ENCODE measurements at regions not wholly inside any gene's neighbourhood (a gene's known extent, or its start where the extent isn't known, plus 50 kb on each side); places are given as distances from the start of the nearest gene placed in this dataset.

DNA sequence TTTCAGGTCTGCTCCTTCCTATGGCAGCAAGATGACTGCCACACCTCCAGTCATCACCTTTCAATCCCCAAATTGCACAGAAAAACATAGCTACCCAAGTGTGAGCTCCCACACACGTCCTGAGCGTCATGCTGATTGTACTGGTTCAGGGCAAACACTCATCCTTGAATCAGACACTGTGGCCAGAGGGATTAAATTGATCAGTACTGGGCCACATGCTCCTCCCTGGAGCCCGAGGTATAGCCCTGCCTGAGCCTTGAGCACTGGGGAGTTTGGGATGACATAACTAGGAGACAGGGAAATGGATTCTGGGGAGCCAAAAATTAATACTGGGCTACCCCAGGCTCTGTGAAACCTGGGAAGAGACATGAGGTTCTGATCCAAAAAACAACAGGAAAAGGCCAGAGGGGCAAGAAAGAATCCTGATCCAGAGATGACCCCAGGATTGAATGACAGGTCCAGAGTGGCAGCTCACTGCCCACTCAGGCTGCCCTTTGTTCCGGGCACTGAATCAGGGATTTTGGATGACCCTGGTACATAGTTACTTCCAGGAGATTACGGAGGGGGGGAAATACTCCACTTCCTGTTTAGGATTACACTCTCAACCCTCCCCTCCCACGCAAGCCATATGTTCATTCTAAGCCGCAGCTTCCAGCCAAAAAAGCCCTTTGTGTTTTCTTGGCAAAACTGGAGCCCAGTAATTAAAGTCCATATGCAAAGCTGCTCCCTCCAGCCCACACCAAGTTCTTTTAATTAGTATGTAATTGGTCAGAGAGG, 141.6 kb upstream of the SPRY4 start (continued):
- TF ChIP-seq, protein P1, sequence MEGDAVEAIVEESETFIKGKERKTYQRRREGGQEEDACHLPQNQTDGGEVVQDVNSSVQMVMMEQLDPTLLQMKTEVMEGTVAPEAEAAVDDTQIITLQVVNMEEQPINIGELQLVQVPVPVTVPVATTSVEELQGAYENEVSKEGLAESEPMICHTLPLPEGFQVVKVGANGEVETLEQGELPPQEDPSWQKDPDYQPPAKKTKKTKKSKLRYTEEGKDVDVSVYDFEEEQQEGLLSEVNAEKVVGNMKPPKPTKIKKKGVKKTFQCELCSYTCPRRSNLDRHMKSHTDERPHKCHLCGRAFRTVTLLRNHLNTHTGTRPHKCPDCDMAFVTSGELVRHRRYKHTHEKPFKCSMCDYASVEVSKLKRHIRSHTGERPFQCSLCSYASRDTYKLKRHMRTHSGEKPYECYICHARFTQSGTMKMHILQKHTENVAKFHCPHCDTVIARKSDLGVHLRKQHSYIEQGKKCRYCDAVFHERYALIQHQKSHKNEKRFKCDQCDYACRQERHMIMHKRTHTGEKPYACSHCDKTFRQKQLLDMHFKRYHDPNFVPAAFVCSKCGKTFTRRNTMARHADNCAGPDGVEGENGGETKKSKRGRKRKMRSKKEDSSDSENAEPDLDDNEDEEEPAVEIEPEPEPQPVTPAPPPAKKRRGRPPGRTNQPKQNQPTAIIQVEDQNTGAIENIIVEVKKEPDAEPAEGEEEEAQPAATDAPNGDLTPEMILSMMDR (conservative IDR thresholded peaks at IDR 0.05; ENCODE audit: low read depth in 2 of 2) = no peak
- TF ChIP-seq CREB1 (CRISPR knock-in tag; IDR thresholded peaks at IDR 0.05; ENCODE audit: low read depth) = no peak
- TF ChIP-seq EZH2phosphoT487 (IDR thresholded peaks at IDR 0.05; ENCODE audit: unreplicated experiment) = no peak
- no peak for TF ChIP-seq NANOG (IDR thresholded peaks at IDR 0.05; ENCODE audit: borderline replicate concordance)
- no peak for TF ChIP-seq STAT1 (IDR thresholded peaks at IDR 0.05; ENCODE audit: unreplicated experiment)

DNA sequence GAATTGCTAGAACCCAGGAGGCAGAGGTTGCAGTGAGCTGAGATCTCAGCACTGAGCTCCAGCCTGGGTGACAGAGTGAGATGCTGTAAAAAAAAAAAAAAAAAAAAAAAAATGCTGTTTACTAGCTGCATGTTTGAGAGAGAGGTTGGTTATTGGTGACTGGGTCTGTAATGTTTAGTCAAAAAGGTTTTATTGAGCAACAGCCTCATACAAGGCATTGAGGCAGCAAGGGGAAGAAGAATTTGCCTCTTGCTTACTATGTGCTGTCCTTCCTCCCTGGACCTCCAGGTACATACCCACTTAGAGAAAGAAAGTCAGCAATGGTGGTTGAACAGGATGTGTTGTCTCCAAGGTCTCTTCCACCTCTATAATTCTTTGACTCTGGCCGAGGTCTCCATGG, 140.7 kb upstream of the SPRY4 start:
- no peak for DNase-seq (ENCODE audit: low spot score)
- Mint-ChIP-seq H3K36me3 (ENCODE audit: low read depth) (peaks cover 22% of the 10 kb centered on the region), H3K4me3 (no peak overlapping the region), H3K27ac (no peak overlapping the region), H3K4me1 (peaks cover 5% of the 10 kb centered on the region), H3K9me3 (peaks cover 17% of the 10 kb centered on the region), H3K27me3 (ENCODE audit: insufficient read depth, low read depth, poor library complexity) (peaks cover 5% of the 10 kb centered on the region)
- ATAC-seq = no peak
- Histone ChIP-seq H3K27ac (ENCODE audit: low read depth) (no peak overlapping the region), H3K27me3 (ENCODE audit: insufficient read depth) (no peaks in the 10 kb centered on the region), H4K20me1 (replicated peaks; ENCODE audit: insufficient read depth) (no peaks in the 10 kb centered on the region), H3K9me2 (ENCODE audit: insufficient read depth) (no peaks in the 10 kb centered on the region), H3F3A (replicated peaks; ENCODE audit: low read depth) (no peaks in the 10 kb centered on the region), H3K79me2 (replicated peaks; ENCODE audit: insufficient read depth) (no peaks in the 10 kb centered on the region), H3K4me1 (ENCODE audit: insufficient read depth) (0 out of 2 replicates have a peak, but pooled peaks cover 3% of the 10 kb centered on the region), H2AFZ (no peak overlapping the region), H3K36me3 (ENCODE audit: insufficient read depth) (no peaks in the 10 kb centered on the region), H3K4me3 (no peak overlapping the region), H3K4me2 (no peak overlapping the region)
- TF ChIP-seq CREB1 (CRISPR knock-in tag; IDR thresholded peaks at IDR 0.05; ENCODE audit: low read depth) (no peak), EZH2phosphoT487 (IDR thresholded peaks at IDR 0.05; ENCODE audit: unreplicated experiment) (no peak), STAT1 (IDR thresholded peaks at IDR 0.05; ENCODE audit: unreplicated experiment) (no peak), ZNF114 (CRISPR knock-in tag; IDR thresholded peaks at IDR 0.05) (no peak), JUNB (IDR thresholded peaks at IDR 0.05; ENCODE audit: unreplicated experiment) (no peak), ZNF331 (CRISPR knock-in tag; IDR thresholded peaks at IDR 0.05; ENCODE audit: low read depth) (no peak), NANOG (IDR thresholded peaks at IDR 0.05; ENCODE audit: borderline replicate concordance) (no peak), POLR2AphosphoS5 (IDR thresholded peaks at IDR 0.05; ENCODE audit: low read depth) (no peak)
- TF ChIP-seq, protein P2, sequence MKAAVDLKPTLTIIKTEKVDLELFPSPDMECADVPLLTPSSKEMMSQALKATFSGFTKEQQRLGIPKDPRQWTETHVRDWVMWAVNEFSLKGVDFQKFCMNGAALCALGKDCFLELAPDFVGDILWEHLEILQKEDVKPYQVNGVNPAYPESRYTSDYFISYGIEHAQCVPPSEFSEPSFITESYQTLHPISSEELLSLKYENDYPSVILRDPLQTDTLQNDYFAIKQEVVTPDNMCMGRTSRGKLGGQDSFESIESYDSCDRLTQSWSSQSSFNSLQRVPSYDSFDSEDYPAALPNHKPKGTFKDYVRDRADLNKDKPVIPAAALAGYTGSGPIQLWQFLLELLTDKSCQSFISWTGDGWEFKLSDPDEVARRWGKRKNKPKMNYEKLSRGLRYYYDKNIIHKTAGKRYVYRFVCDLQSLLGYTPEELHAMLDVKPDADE (IDR thresholded peaks at IDR 0.05) = no peak
- TF ChIP-seq, protein P3, sequence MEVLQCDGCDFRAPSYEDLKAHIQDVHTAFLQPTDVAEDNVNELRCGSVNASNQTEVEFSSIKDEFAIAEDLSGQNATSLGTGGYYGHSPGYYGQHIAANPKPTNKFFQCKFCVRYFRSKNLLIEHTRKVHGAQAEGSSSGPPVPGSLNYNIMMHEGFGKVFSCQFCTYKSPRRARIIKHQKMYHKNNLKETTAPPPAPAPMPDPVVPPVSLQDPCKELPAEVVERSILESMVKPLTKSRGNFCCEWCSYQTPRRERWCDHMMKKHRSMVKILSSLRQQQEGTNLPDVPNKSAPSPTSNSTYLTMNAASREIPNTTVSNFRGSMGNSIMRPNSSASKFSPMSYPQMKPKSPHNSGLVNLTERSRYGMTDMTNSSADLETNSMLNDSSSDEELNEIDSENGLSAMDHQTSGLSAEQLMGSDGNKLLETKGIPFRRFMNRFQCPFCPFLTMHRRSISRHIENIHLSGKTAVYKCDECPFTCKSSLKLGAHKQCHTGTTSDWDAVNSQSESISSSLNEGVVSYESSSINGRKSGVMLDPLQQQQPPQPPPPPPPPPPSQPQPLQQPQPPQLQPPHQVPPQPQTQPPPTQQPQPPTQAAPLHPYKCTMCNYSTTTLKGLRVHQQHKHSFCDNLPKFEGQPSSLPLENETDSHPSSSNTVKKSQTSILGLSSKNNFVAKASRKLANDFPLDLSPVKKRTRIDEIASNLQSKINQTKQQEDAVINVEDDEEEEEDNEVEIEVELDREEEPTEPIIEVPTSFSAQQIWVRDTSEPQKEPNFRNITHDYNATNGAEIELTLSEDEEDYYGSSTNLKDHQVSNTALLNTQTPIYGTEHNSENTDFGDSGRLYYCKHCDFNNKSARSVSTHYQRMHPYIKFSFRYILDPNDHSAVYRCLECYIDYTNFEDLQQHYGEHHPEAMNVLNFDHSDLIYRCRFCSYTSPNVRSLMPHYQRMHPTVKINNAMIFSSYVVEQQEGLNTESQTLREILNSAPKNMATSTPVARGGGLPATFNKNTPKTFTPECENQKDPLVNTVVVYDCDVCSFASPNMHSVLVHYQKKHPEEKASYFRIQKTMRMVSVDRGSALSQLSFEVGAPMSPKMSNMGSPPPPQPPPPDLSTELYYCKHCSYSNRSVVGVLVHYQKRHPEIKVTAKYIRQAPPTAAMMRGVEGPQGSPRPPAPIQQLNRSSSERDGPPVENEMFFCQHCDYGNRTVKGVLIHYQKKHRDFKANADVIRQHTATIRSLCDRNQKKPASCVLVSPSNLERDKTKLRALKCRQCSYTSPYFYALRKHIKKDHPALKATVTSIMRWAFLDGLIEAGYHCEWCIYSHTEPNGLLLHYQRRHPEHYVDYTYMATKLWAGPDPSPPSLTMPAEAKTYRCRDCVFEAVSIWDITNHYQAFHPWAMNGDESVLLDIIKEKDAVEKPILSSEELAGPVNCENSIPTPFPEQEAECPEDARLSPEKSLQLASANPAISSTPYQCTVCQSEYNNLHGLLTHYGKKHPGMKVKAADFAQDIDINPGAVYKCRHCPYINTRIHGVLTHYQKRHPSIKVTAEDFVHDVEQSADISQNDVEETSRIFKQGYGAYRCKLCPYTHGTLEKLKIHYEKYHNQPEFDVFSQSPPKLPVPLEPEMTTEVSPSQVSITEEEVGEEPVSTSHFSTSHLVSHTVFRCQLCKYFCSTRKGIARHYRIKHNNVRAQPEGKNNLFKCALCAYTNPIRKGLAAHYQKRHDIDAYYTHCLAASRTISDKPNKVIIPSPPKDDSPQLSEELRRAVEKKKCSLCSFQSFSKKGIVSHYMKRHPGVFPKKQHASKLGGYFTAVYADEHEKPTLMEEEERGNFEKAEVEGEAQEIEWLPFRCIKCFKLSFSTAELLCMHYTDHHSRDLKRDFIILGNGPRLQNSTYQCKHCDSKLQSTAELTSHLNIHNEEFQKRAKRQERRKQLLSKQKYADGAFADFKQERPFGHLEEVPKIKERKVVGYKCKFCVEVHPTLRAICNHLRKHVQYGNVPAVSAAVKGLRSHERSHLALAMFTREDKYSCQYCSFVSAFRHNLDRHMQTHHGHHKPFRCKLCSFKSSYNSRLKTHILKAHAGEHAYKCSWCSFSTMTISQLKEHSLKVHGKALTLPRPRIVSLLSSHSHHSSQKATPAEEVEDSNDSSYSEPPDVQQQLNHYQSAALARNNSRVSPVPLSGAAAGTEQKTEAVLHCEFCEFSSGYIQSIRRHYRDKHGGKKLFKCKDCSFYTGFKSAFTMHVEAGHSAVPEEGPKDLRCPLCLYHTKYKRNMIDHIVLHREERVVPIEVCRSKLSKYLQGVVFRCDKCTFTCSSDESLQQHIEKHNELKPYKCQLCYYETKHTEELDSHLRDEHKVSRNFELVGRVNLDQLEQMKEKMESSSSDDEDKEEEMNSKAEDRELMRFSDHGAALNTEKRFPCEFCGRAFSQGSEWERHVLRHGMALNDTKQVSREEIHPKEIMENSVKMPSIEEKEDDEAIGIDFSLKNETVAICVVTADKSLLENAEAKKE (CRISPR knock-in tag; IDR thresholded peaks at IDR 0.05) = no peak
- TF ChIP-seq, protein P4, sequence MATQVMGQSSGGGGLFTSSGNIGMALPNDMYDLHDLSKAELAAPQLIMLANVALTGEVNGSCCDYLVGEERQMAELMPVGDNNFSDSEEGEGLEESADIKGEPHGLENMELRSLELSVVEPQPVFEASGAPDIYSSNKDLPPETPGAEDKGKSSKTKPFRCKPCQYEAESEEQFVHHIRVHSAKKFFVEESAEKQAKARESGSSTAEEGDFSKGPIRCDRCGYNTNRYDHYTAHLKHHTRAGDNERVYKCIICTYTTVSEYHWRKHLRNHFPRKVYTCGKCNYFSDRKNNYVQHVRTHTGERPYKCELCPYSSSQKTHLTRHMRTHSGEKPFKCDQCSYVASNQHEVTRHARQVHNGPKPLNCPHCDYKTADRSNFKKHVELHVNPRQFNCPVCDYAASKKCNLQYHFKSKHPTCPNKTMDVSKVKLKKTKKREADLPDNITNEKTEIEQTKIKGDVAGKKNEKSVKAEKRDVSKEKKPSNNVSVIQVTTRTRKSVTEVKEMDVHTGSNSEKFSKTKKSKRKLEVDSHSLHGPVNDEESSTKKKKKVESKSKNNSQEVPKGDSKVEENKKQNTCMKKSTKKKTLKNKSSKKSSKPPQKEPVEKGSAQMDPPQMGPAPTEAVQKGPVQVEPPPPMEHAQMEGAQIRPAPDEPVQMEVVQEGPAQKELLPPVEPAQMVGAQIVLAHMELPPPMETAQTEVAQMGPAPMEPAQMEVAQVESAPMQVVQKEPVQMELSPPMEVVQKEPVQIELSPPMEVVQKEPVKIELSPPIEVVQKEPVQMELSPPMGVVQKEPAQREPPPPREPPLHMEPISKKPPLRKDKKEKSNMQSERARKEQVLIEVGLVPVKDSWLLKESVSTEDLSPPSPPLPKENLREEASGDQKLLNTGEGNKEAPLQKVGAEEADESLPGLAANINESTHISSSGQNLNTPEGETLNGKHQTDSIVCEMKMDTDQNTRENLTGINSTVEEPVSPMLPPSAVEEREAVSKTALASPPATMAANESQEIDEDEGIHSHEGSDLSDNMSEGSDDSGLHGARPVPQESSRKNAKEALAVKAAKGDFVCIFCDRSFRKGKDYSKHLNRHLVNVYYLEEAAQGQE (IDR thresholded peaks at IDR 0.05; ENCODE audit: unreplicated experiment) = no peak
